Loucy (cell line): ENCODE measurements at regions not wholly inside any gene's neighbourhood (a gene's known extent, or its start where the extent isn't known, plus 50 kb on each side); places are given as distances from the start of the nearest gene placed in this dataset.

ENCODE experiments used
- H2AFZ ChIP-seq: fragments of 200-600 bp; sonication (generic); 2 replicates; pipeline ENCODE4 v1.6.0; 2016; ENCODE audit warnings: antibody characterized with exemption, mild to moderate bottlenecking, low read length, moderate library complexity
- H3F3A ChIP-seq: fragments of 200-600 bp; 2 replicates; pipeline ENCODE4 v1.6.0; 2016; ENCODE audit warnings: antibody characterized with exemption, low read depth, mild to moderate bottlenecking
- H3K27me3 ChIP-seq: fragments of 200-600 bp; sonication (generic); 2 replicates; pipeline ENCODE4 v1.6.1; 2014; ENCODE audit warnings: low read length, mild to moderate bottlenecking; ENCODE audit not compliant: insufficient read depth, poor library complexity, severe bottlenecking
- H3K36me3 ChIP-seq: fragments of 200-600 bp; sonication (generic); 2 replicates; pipeline ENCODE4 v1.6.1; 2016; ENCODE audit warnings: low read length; ENCODE audit not compliant: insufficient read depth
- H3K4me1 ChIP-seq: fragments of 200-600 bp; sonication (generic); 2 replicates; pipeline ENCODE4 v1.5.1; 2014; ENCODE audit warnings: low read length, mild to moderate bottlenecking; ENCODE audit not compliant: insufficient read depth, poor library complexity, severe bottlenecking
- H3K4me2 ChIP-seq: fragments of 200-600 bp; sonication (generic); 2 replicates; pipeline ENCODE4 v1.6.0; 2014; ENCODE audit warnings: antibody characterized with exemption, low read length, low read depth, mild to moderate bottlenecking; ENCODE audit not compliant: poor library complexity, severe bottlenecking
- H3K4me3 ChIP-seq: fragments of 200-600 bp; sonication (generic); 2 replicates; pipeline ENCODE4 v1.5.1; 2014; ENCODE audit warnings: low read length, mild to moderate bottlenecking, mixed read lengths; ENCODE audit not compliant: poor library complexity, severe bottlenecking
- H3K79me2 ChIP-seq: fragments of 200-600 bp; sonication (generic); 2 replicates; pipeline ENCODE4 v1.6.1; 2014; ENCODE audit warnings: low read length; ENCODE audit not compliant: insufficient read depth
- H3K9ac ChIP-seq: fragments of 200-600 bp; sonication (generic); 2 replicates; pipeline ENCODE4 v1.6.0; 2014; ENCODE audit warnings: mild to moderate bottlenecking, low read depth, low read length, moderate library complexity; ENCODE audit not compliant: poor library complexity, severe bottlenecking
- H3K9me2 ChIP-seq: fragments of 200-600 bp; sonication (generic); replicated peaks from 2 replicates; pipeline ENCODE4 v1.6.1; 2016; ENCODE audit warnings: low read depth, low read length, mixed read lengths
- H3K9me3 ChIP-seq: fragments of 200-600 bp; sonication (generic); 2 replicates; pipeline ENCODE4 v1.6.1; 2014; ENCODE audit warnings: mild to moderate bottlenecking, antibody characterized with exemption, low read length, low read depth; ENCODE audit not compliant: insufficient read depth
- H4K20me1 ChIP-seq: fragments of 200-600 bp; sonication (generic); 2 replicates; pipeline ENCODE4 v1.6.0; 2014; ENCODE audit warnings: antibody characterized with exemption, low read length, mild to moderate bottlenecking; ENCODE audit not compliant: insufficient read depth, poor library complexity, severe bottlenecking
- EZH2phosphoT487 ChIP-seq: fragments of 200-600 bp; IDR thresholded peaks from 2 replicates; pipeline ENCODE4 v1.6.1; 2018; ENCODE audit warnings: antibody characterized with exemption, mild to moderate bottlenecking, moderate library complexity, borderline replicate concordance
- TF ChIP-seq, protein P1 (sequence below): fragments of 200-600 bp; sonication (generic); conservative IDR thresholded peaks from 2 replicates; pipeline ENCODE4 v1.5.1; 2014; ENCODE audit warnings: mild to moderate bottlenecking, antibody characterized with exemption, low read length

DNA sequence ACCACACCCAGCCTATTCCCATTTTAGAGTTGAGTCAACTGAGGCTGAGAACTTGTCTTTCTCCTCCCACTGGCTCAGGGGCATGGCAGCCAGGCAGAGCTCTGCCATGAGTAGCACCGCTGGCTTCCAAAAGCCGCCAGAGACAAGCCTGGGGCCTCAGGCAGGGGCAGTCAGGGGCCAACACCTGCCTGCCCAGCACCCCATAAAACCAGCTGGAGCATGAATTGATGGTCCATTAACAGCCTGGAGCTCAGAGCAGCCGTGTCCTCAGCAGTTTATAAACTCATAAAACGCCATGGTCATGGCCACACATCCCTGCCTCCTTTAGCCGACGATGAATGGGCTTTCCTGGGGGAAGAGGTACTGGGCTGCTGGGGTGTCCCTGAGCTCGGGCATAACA, 50.6 kb upstream of the PAX7 start:
- no peak overlapping the region for H3K4me3 ChIP-seq
- no peak overlapping the region for H3K4me2 ChIP-seq
- H3K79me2 ChIP-seq: no peaks in the 10 kb centered on the region
- no peaks in the 10 kb centered on the region for H3K4me1 ChIP-seq
- no peaks in the 10 kb centered on the region for H3K9me2 ChIP-seq
- H4K20me1 ChIP-seq: no peaks in the 10 kb centered on the region
- no peaks in the 10 kb centered on the region for H3K9me3 ChIP-seq
- H2AFZ ChIP-seq: no peak overlapping the region
- no peaks in the 10 kb centered on the region for H3K27me3 ChIP-seq
- no peak overlapping the region for H3K9ac ChIP-seq
- H3F3A ChIP-seq: no peaks in the 10 kb centered on the region
- TF ChIP-seq EZH2phosphoT487: no peak
- TF ChIP-seq, protein P1, sequence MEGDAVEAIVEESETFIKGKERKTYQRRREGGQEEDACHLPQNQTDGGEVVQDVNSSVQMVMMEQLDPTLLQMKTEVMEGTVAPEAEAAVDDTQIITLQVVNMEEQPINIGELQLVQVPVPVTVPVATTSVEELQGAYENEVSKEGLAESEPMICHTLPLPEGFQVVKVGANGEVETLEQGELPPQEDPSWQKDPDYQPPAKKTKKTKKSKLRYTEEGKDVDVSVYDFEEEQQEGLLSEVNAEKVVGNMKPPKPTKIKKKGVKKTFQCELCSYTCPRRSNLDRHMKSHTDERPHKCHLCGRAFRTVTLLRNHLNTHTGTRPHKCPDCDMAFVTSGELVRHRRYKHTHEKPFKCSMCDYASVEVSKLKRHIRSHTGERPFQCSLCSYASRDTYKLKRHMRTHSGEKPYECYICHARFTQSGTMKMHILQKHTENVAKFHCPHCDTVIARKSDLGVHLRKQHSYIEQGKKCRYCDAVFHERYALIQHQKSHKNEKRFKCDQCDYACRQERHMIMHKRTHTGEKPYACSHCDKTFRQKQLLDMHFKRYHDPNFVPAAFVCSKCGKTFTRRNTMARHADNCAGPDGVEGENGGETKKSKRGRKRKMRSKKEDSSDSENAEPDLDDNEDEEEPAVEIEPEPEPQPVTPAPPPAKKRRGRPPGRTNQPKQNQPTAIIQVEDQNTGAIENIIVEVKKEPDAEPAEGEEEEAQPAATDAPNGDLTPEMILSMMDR: no peak
- H3K36me3 ChIP-seq: no peaks in the 10 kb centered on the region

DNA sequence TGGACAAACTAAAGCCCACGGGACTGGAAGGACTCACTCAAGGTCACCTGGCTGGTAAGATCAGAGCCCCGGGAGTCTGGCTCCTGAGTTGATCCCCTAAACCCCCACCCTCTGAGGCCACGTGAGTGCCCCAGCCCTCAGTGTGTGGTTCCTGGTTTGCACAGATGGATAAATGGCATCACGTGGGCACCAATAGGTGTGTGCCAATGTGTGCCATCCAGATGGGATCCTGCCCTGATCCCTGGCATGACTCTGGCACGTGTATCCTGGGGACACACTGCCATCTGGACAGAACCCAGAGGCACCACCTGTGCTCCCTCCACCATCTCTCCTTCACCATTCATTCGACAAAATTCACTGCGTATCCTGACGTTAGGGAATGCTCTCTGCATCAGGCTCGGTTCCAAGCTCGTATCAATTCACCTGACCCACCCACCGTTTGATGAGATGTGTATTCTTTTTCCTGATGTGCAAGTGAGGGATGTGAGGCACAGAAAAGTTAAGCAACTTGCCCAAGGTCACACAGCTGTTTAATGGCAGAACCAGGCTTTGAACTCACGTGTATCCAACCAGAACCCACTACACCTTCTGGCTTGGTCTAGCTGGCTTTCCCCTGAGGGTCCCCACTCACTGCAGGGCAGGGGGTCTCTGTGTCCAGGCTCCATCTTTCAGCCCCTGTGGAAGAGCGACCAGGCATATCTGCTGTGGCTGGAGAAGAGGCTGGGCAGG, 49.8 kb upstream of the PAX7 start:
- no peak overlapping the region for H3K4me2 ChIP-seq
- TF ChIP-seq EZH2phosphoT487: no peak
- TF ChIP-seq, protein P1: no peak
- H2AFZ ChIP-seq: no peak overlapping the region
- no peaks in the 10 kb centered on the region for H3F3A ChIP-seq
- H3K4me3 ChIP-seq: no peak overlapping the region
- no peaks in the 10 kb centered on the region for H4K20me1 ChIP-seq
- no peaks in the 10 kb centered on the region for H3K27me3 ChIP-seq
- no peak overlapping the region for H3K9ac ChIP-seq
- H3K9me3 ChIP-seq: no peaks in the 10 kb centered on the region
- H3K79me2 ChIP-seq: no peaks in the 10 kb centered on the region
- no peaks in the 10 kb centered on the region for H3K9me2 ChIP-seq
- H3K4me1 ChIP-seq: no peaks in the 10 kb centered on the region
- no peaks in the 10 kb centered on the region for H3K36me3 ChIP-seq
